NCI-H774 (cell line): ENCODE measurements at regions not wholly inside any gene's neighbourhood (a gene's known extent, or its start where the extent isn't known, plus 50 kb on each side); places are given as distances from the start of the nearest gene placed in this dataset.

Experiments
- DNase-seq: peaks from one replicate; lab custom pipeline; 2025; lab: John Stamatoyannopoulos, UW

GRCh38 chr4:136301749-136302495 is 1230.4 kb downstream of the PCDH18 start:
- no peak for DNase-seq

- no peak for DNase-seq
These were observed 1248.3 kb downstream of the PCDH18 start for GRCh38 chr4:136283977-136284376.

- no peak for DNase-seq
These were observed 1250.4 kb downstream of the PCDH18 start for GRCh38 chr4:136281889-136282288.

GRCh38 chr4:136281307-136281706 is 1251.0 kb downstream of the PCDH18 start:
- no peak for DNase-seq

GRCh38 chr4:136277741-136278140 is 1254.6 kb downstream of the PCDH18 start:
- no peak for DNase-seq

- DNase-seq, result no peak
These were observed 1285.4 kb downstream of the PCDH18 start for GRCh38 chr4:136246876-136247275.

GRCh38 chr4:136241221-136241986 is 1290.9 kb downstream of the PCDH18 start:
- DNase-seq, result no peak

GRCh38 chr4:136227315-136227714 is 1305.0 kb downstream of the PCDH18 start:
- no peak for DNase-seq

- no peak for DNase-seq
These were observed 1312.6 kb downstream of the PCDH18 start for GRCh38 chr4:136219592-136220125.

GRCh38 chr4:136203199-136203598 is 1329.1 kb downstream of the PCDH18 start:
- DNase-seq, result no peak

- DNase-seq, result no peak
These were observed 1333.9 kb downstream of the PCDH18 start for GRCh38 chr4:136198358-136198757.

- no peak for DNase-seq
These were observed 1337.3 kb downstream of the PCDH18 start for GRCh38 chr4:136194962-136195361.

GRCh38 chr4:136186650-136187049 is 1345.6 kb downstream of the PCDH18 start:
- no peak for DNase-seq

GRCh38 chr4:136183513-136183912 is 1348.8 kb downstream of the PCDH18 start:
- DNase-seq, result no peak

GRCh38 chr4:136156947-136157346 is 1375.3 kb downstream of the PCDH18 start:
- DNase-seq, result no peak

- DNase-seq, result no peak
These were observed 1382.2 kb downstream of the PCDH18 start for GRCh38 chr4:136150046-136150445.

- no peak for DNase-seq
These were observed 1395.7 kb downstream of the PCDH18 start for GRCh38 chr4:136136601-136137000.

- no peak for DNase-seq
These were observed 1408.0 kb downstream of the PCDH18 start for GRCh38 chr4:136124251-136124745.

- no peak for DNase-seq
These were observed 1410.9 kb downstream of the PCDH18 start for GRCh38 chr4:136121426-136121825.

GRCh38 chr4:136113921-136114320 is 1418.4 kb downstream of the PCDH18 start:
- no peak for DNase-seq

GRCh38 chr4:136112116-136112515 is 1420.2 kb downstream of the PCDH18 start:
- DNase-seq, result no peak

GRCh38 chr4:136106753-136107152 is 1425.5 kb downstream of the PCDH18 start:
- DNase-seq, result no peak

- no peak for DNase-seq
These were observed 1428.7 kb downstream of the PCDH18 start for GRCh38 chr4:136103616-136104015.
